NCI-H748 (cell line): ENCODE measurements at regions not wholly inside any gene's neighbourhood (a gene's known extent, or its start where the extent isn't known, plus 50 kb on each side); places are given as distances from the start of the nearest gene placed in this dataset.
"Not testable (repeated sequence)": the region's sequence is repeated elsewhere in the genome, so short reads cannot be mapped to it uniquely, and the experiment has no call there.

Experiments used
- DNase-seq: peaks from one replicate; lab custom pipeline; 2025; ENCODE audit not compliant: unreplicated experiment; lab: John Stamatoyannopoulos, UW

- no peak for DNase-seq
These were observed 157.1 kb upstream of the FGF10 start for GRCh38 chr5:44546286-44546685.

DNA sequence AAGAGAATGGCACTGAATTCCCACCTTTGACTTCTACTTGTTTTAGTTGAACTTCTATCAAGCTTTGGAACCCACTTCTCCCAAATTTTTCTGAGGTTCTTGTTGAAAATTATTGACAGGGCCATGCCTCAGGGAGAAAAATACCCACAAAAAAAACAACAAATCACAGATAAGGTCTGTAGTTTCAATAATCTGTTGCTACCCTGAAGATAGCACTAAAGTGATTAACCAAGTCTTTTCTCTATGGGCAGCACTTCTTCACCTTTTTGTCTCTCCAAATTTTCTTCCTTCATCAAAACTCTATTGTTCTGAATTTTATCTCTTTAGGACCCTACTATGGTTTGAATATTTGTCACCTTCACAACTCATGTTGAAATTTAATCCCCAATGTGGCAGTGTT, 154.3 kb upstream of the FGF10 start:
- DNase-seq: no peak

- DNase-seq: no peak
These were observed 153.2 kb upstream of the FGF10 start for GRCh38 chr5:44542470-44542869.

- no peak for DNase-seq
These were observed 150.3 kb upstream of the FGF10 start for GRCh38 chr5:44539602-44539919.

- no peak for DNase-seq
These were observed 149.8 kb upstream of the FGF10 start for GRCh38 chr5:44538797-44539601.

DNA sequence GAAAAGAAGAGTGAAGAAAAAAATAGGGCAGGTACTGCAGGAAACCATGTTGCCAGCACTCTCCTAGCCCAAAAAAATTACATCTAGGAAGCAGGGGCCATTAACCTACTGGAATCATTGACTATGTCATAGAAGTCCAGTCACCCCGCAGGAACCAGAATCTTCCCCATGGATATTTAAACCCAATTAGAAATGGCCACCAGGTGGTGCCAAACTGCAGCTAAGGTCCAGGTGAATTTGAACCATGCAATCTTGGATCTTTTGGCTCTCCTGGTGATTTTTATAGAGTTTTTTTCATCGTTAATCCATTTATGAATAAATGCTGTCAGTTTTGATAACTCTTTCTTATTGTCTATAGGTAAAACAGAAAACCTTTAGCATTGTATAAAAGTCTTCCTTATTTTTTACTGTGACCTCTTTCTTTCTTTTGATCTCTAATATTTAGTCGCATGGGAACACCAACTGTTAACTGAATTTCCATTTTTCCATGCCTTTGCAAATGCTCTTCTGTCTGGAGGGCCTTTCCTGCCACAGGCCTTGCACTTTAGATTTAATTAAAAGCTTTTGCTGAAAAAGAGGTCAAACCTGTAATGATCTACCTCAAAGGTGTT, 147.5 kb upstream of the FGF10 start:
- peak; percentile 75 for DNase-seq

- DNase-seq: no peak
These were observed 146.4 kb upstream of the FGF10 start for GRCh38 chr5:44535621-44536020.

GRCh38 chr5:44532981-44533380, 143.8 kb upstream of the FGF10 start:
- no peak for DNase-seq

- not testable (repeated sequence) for DNase-seq
These were observed 142.5 kb upstream of the FGF10 start for GRCh38 chr5:44531756-44532155.

- not testable (repeated sequence) for DNase-seq
These were observed 141.6 kb upstream of the FGF10 start for GRCh38 chr5:44530783-44531182.

DNA sequence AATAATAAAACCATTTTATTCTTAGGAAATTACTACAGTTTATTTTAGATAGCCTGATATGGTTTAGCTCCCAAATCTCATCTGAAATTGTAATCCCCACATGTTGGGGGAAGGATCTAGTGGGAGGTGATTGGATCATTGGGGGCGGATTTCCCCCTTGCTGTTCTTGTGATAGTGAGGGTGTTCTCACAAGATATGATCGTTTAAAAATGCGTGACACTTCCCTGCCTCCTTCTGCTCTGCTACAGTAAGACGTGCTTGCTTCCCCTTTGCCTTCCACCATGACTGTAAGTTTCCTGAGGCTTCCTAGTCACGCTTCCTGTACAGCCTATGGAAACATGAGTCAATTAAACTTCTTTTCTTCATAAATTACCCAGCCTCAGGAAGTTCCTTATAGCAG, 122.4 kb upstream of the FGF10 start:
- no peak for DNase-seq

DNA sequence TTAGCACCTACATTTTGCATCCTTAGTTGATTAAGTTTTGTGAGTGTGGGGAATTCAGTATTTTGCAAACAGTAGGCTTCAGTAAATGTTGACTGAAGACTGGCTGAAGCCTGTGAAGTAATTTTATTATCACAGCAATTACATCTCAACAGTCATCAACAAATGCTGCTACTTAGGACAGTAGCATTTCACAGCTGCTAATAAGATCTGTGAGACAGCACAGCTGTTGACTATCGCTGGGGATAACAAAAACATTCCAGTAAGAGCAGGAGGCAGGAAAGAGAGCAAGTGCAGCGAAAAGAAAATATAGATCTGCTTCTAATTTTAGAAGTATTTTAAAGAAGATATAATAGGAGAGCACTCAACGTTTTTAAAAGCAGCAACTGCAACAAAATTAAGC, 117.3 kb upstream of the FGF10 start:
- peak; percentile 80 for DNase-seq

DNA sequence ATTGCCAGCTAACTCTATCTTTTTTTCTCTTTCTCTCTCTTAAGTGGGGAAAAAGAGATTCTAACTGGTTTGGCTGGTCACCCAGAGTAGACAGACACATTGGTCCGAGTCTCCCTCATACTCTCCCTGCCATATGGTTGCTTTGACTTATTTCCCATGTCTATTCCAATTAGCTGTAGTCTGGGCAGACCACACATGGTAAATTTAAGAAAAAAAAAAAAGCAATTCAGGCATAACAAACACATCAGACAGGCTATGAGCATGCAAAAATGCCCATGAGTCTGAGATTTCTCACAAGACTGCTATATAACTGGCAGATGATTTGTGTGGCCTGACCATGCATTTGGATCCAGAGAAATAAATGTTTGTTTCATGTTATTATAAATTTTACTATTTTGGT, 110.2 kb upstream of the FGF10 start:
- DNase-seq: no peak

DNA sequence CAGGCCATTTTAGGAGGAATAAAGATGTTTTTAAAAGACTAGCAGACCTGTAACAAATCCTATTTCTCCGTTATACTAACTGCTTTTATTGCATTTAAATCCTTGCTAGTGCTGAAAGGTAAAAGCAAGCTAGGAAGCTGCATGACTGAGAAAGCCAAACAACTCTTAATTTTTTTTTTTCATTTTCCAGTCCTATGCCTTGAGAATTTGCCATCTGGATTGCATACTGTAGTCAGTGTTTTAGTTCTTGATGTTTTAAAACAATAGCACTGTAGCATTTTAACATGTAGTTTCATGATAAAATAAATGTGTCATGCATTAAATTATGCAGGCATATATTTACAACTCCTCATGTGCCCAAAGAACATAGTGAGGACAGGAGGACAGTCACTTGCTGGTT, 108.4 kb upstream of the FGF10 start:
- no peak for DNase-seq

DNA sequence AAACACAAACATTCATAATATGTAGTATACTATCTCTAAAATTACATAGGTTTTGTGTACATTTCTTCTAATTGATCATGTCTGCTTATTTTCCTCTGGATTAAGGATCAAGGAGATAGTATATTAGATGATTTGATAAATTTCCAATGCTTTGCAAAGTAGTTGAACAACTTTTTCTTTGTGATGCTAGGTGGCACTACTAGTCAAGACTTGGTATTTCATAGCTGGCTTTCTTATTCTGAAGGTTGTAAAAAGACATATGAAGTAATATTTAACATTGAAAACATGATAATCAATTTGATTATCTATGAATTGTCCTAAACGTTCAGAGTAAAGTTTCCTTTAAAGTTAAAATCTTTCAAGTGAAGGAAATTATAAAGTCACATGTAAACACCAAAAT, 106.1 kb upstream of the FGF10 start:
- DNase-seq: no peak

GRCh38 chr5:44489759-44490158, 100.5 kb upstream of the FGF10 start:
- DNase-seq: no peak

DNA sequence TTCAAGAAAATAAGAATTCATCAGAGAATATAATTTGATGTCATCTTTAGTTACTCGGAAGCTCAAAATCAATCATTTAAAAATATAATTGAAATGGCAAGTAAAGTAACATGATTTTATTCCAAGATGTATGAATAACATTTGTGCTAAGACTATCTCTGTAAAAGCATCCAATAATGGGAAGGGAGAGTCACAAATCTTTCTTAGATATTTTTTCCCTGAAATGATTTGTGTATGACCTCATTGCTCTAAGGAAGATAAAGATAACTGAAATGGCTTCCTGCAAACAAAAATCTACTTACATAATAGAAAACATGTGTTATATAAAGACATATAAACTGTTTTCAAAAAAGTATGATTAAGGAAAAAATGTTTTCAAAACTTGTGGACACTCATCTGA, 97.4 kb upstream of the FGF10 start:
- no peak for DNase-seq

- no peak for DNase-seq
These were observed 64.8 kb upstream of the FGF10 start for GRCh38 chr5:44454002-44454401.

DNA sequence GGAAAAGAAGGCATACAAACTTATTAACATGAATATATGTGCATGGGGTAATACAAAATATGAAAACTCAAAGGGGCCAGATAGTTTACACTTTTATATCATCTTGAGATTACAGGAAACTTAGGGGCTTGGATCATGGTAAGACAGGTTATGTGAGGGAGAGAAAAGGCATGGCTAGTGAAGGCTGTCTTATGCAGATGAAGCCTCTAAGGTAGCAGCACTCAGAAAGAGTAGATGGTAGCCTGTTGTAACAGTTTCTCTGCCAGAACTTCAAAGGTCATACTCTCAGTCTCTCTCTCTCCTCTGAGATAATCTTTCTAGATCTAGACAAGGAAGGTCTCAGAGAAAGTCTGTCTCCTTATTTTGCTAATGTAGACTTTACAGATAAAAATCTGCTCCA, 57.2 kb upstream of the FGF10 start:
- no peak for DNase-seq

GRCh38 chr5:44443172-44443571, 54.0 kb upstream of the FGF10 start:
- no peak for DNase-seq

GRCh38 chr5:44441460-44441859, 52.2 kb upstream of the FGF10 start:
- no peak for DNase-seq

DNA sequence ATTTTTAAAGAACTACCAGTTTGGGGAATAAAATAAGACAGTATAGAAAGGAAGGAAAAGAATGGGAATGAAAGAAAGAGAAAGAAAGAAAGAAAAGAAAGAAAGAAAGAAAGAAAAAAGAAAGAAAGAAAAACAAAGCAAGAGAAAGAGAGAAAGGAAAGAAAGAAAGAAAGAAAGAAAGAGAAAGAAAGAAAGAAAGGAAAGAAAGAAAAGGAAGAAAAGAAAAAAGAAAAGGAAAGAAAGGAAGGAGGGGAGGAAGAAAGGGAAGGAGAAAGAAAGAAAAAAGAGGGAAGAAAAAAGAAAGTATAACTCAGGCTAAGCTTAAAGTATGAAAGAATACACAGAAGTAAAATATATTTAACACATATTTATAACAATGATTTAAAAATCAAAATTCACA, 51.0 kb upstream of the FGF10 start:
- DNase-seq: no peak
